PC-9 (cell line): ENCODE measurements at regions not wholly inside any gene's neighbourhood (a gene's known extent, or its start where the extent isn't known, plus 50 kb on each side); places are given as distances from the start of the nearest gene placed in this dataset.
"Not testable (repeated sequence)": the region's sequence is repeated elsewhere in the genome, so short reads cannot be mapped to it uniquely, and the experiment has no call there.

Experiments used
- BruUV-seq: library from RNA; stranded (reverse); fragments of 400-500 nt; replicated peaks from 2 replicates; lab custom pipeline; 2021; lab: Mats Ljungman, UMichigan
- CTCF ChIA-PET: fragments of 300-600 bp; sonication (Branson Sonifier 250); formaldehyde crosslinking; loops from one replicate; lab custom pipeline; 2022; ENCODE audit warnings: antibody characterized with exemption; lab: Charles Lee
- POLR2A ChIA-PET: fragments of 300-600 bp; sonication (Branson Sonifier 250); formaldehyde crosslinking; loops from one replicate; lab custom pipeline; 2022; ENCODE audit warnings: antibody characterized with exemption; ENCODE audit not compliant: unreplicated experiment; lab: Charles Lee
- DNase-seq, 2 experiments: peaks; one replicate each; pipeline versions ENCODE4 v3.0.0 to v3.0.0-alpha.2; 2015 to 2022; ENCODE audit warnings: mixed read lengths in 1 of 2
- H2AFZ ChIP-seq: fragments of 200-600 bp; sonication (generic); 2 replicates; pipeline ENCODE4 v1.8.1; 2017; ENCODE audit warnings: antibody characterized with exemption
- H3F3A ChIP-seq: fragments of 200-600 bp; sonication (generic); 2 replicates; pipeline ENCODE4 v1.8.1; 2017; ENCODE audit warnings: antibody characterized with exemption, mild to moderate bottlenecking, low read depth; ENCODE audit not compliant: insufficient read depth
- H3K27ac ChIP-seq: fragments of 200-600 bp; sonication (generic); 2 replicates; pipeline ENCODE4 v1.6.1; 2016; ENCODE audit warnings: mixed run types
- H3K27me3 ChIP-seq: fragments of 200-600 bp; sonication (generic); 2 replicates; pipeline ENCODE4 v1.6.1; 2016; ENCODE audit warnings: low read depth, mixed run types; ENCODE audit not compliant: insufficient read depth
- H3K36me3 ChIP-seq: fragments of 200-600 bp; sonication (generic); 2 replicates; pipeline ENCODE4 v1.6.1; 2016; ENCODE audit warnings: low read depth, mixed run types
- H3K4me1 ChIP-seq: fragments of 200-600 bp; sonication (generic); replicated peaks from 2 replicates; pipeline ENCODE4 v1.6.1; 2016; ENCODE audit warnings: mixed run types; ENCODE audit not compliant: insufficient read depth
- H3K4me2 ChIP-seq: fragments of 200-600 bp; sonication (generic); 2 replicates; pipeline ENCODE4 v1.6.1; 2017; ENCODE audit warnings: mixed run types
- H3K4me3 ChIP-seq: fragments of 200-600 bp; sonication (generic); 2 replicates; pipeline ENCODE4 v1.6.1; 2016; ENCODE audit warnings: mixed run types
- H3K79me2 ChIP-seq: fragments of 200-600 bp; sonication (generic); 2 replicates; pipeline ENCODE4 v1.6.1; 2017; ENCODE audit warnings: low read depth, mixed run types
- H3K9me2 ChIP-seq: fragments of 200-600 bp; sonication (generic); 2 replicates; pipeline ENCODE4 v1.8.1; 2017; ENCODE audit warnings: mild to moderate bottlenecking; ENCODE audit not compliant: insufficient read depth
- H3K9me3 ChIP-seq: fragments of 200-600 bp; sonication (generic); 2 replicates; pipeline ENCODE4 v1.8.1; 2016; ENCODE audit warnings: low read depth; ENCODE audit not compliant: insufficient read depth
- H4K20me1 ChIP-seq: fragments of 200-600 bp; sonication (generic); 2 replicates; pipeline ENCODE4 v1.8.1; 2017; ENCODE audit not compliant: insufficient read depth
- EZH2 ChIP-seq: fragments of 200-600 bp; sonication (generic); IDR thresholded peaks from 2 replicates; pipeline ENCODE4 v1.8.0; 2017; ENCODE audit warnings: antibody characterized with exemption, low read depth
- intact Hi-C: fragments of 100-400 bp; cut with micrococcal nuclease; formaldehyde crosslinking; loops from one replicate; pipeline ENCODE4 v1.10.0; 2022; ENCODE audit not compliant: unreplicated experiment
- TF ChIP-seq, protein P1 (sequence below): fragments of 200-600 bp; sonication (generic); conservative IDR thresholded peaks from 2 replicates; pipeline ENCODE4 v1.6.1; 2017; ENCODE audit warnings: mixed run types, antibody characterized with exemption, mild to moderate bottlenecking, moderate library complexity

DNA sequence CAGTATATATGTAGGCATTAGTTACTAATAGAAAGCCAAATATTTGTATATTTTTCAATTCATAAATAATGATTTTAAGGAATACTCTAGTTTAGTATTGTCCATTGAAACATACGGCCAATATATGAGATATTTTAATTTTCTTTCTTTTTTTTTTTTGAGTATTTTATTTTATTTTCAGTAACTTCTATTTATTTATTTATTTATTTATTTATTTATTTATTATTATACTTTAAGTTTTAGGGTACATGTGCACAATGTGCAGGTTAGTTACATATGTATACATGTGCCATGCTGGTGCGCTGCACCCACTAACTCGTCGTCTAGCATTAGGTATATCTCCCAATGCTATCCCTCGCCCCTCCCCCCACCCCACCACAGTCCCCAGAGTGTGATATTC lies 2007.1 kb upstream of the CDH6 start:
- POLR2A ChIA-PET, H3F3A ChIP-seq, H4K20me1 ChIP-seq, H3K9me2 ChIP-seq, H3K27me3 ChIP-seq, H3K4me2 ChIP-seq, BruUV-seq, H2AFZ ChIP-seq, H3K27ac ChIP-seq, H3K36me3 ChIP-seq, intact Hi-C loops, CTCF ChIA-PET, H3K4me3 ChIP-seq, H3K4me1 ChIP-seq, DNase-seq, H3K79me2 ChIP-seq, H3K9me3 ChIP-seq: not testable (repeated sequence)

DNA sequence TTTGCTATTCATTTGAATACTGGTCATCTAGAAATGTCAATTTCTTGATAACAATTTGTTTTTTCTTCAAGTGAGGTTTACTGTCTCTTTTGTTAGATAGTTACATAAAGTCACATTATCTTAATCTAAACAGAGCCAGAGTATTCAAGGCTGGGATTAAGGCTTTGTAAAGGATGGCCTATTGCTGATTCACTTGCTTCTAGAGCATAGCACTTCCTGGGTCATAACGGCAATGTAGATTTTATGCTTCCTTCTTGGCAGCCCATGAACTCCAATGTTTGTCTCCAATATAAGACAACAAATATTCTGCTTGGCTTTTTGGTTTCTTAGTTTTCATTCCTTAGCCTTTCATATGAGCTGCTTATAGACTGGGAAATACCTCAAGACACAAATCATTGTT lies 2007.9 kb upstream of the CDH6 start:
- H3K27me3 ChIP-seq, result no peaks in the 10 kb centered on the region
- ChIA-PET POLR2A (no interaction called here), CTCF (no interaction called here)
- no peaks in the 10 kb centered on the region for H3K9me2 ChIP-seq
- no peaks in the 10 kb centered on the region for H3K79me2 ChIP-seq
- no peak overlapping the region for H2AFZ ChIP-seq
- H3F3A ChIP-seq, result no peaks in the 10 kb centered on the region
- H3K4me1 ChIP-seq, result no peaks in the 10 kb centered on the region
- no peaks in the 10 kb centered on the region for H3K36me3 ChIP-seq
- H4K20me1 ChIP-seq, result no peaks in the 10 kb centered on the region
- no peak for DNase-seq
- no peak overlapping the region for H3K27ac ChIP-seq
- intact Hi-C loops, result no loop called here
- no peak overlapping the region for H3K4me2 ChIP-seq
- H3K9me3 ChIP-seq, result peaks cover 3% of the 10 kb centered on the region; the same call in 1 of the 2 replicates
- TF ChIP-seq, protein P1, sequence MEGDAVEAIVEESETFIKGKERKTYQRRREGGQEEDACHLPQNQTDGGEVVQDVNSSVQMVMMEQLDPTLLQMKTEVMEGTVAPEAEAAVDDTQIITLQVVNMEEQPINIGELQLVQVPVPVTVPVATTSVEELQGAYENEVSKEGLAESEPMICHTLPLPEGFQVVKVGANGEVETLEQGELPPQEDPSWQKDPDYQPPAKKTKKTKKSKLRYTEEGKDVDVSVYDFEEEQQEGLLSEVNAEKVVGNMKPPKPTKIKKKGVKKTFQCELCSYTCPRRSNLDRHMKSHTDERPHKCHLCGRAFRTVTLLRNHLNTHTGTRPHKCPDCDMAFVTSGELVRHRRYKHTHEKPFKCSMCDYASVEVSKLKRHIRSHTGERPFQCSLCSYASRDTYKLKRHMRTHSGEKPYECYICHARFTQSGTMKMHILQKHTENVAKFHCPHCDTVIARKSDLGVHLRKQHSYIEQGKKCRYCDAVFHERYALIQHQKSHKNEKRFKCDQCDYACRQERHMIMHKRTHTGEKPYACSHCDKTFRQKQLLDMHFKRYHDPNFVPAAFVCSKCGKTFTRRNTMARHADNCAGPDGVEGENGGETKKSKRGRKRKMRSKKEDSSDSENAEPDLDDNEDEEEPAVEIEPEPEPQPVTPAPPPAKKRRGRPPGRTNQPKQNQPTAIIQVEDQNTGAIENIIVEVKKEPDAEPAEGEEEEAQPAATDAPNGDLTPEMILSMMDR, result no peak
- TF ChIP-seq EZH2, result no peak
- no TSS peak for BruUV-seq
- no peak overlapping the region for H3K4me3 ChIP-seq

DNA sequence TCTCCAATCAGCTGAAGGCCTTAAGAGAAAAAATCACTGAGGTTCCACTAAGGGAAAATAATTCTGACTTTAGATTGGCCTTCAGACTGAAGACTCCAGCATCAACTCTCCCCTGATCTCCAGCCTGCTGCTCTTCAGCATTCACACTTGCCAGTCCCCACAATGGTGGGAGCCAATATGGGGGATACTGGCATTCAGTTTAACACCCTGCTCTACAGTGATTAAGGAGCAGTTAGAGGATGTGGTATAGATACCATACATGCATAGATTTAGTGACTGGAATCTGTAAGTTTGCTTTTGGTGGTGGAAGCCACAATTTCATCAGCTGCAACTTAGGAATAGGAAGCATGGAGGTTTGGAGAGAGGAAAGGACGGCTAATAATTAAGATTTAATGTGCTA lies 2017.7 kb upstream of the CDH6 start:
- no peaks in the 10 kb centered on the region for H4K20me1 ChIP-seq

DNA sequence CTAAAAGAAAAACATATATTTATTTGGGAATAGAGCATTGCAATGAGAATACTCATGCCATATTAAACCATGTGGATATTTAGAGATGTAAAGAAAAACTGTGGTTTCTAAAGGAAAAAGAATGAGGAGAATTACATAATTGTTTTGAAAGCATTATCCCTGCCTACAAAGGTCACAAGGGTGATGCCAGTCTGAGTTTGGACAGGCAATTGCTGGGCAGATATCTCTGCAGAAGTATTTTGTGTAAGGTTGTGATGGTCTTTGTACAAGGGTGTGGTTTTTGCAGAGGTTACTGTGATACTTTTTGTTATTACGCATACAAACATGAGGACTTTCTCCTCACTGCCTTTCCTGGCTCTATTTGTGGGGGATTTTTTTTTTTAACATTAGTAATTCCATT lies 2022.9 kb upstream of the CDH6 start:
- H3K4me3 ChIP-seq, result no peak overlapping the region
- no peaks in the 10 kb centered on the region for H3K36me3 ChIP-seq
- no peaks in the 10 kb centered on the region for H3K79me2 ChIP-seq
- BruUV-seq, result no TSS peak
- no peak overlapping the region for H2AFZ ChIP-seq
- no peak overlapping the region for H3K27ac ChIP-seq
- H3K9me2 ChIP-seq, result no peaks in the 10 kb centered on the region
- TF ChIP-seq, protein P1, result no peak
- TF ChIP-seq EZH2, result no peak
- no peaks in the 10 kb centered on the region for H3K9me3 ChIP-seq
- DNase-seq, result no peak
- intact Hi-C loops, result no loop called here
- H3K4me1 ChIP-seq, result no peaks in the 10 kb centered on the region
- H4K20me1 ChIP-seq, result no peaks in the 10 kb centered on the region
- H3K4me2 ChIP-seq, result no peak overlapping the region
- ChIA-PET CTCF (no interaction called here), POLR2A (no interaction called here)
- H3F3A ChIP-seq, result no peaks in the 10 kb centered on the region
- no peaks in the 10 kb centered on the region for H3K27me3 ChIP-seq

More for the DNA sequence above, 2017.7 kb upstream of the CDH6 start:
- no peak overlapping the region for H3K4me3 ChIP-seq
- no peak for TF ChIP-seq EZH2
- TF ChIP-seq, protein P1, result no peak
- H3K79me2 ChIP-seq, result no peaks in the 10 kb centered on the region
- no peaks in the 10 kb centered on the region for H3K9me2 ChIP-seq
- POLR2A ChIA-PET, result no interaction called here
- DNase-seq, result no peak
- no peak overlapping the region for H3K4me2 ChIP-seq
- H3K27me3 ChIP-seq, result no peaks in the 10 kb centered on the region
- intact Hi-C loops, result no loop called here
- no TSS peak for BruUV-seq
- no peak overlapping the region for H3K27ac ChIP-seq
- no peaks in the 10 kb centered on the region for H3K9me3 ChIP-seq
- no peaks in the 10 kb centered on the region for H3F3A ChIP-seq
- CTCF ChIA-PET, result no interaction called here
- H3K4me1 ChIP-seq, result no peaks in the 10 kb centered on the region
- H2AFZ ChIP-seq, result peak overlapping the region; percentile 56
- H3K36me3 ChIP-seq, result no peaks in the 10 kb centered on the region
